Prostate gland (tissue), 2 donors: ENCODE measurements at regions not wholly inside any gene's neighbourhood (a gene's known extent, or its start where the extent isn't known, plus 50 kb on each side); places are given as distances from the start of the nearest gene placed in this dataset.

Experiments used
- POLR2AphosphoS5 ChIP-seq: sonication (generic); formaldehyde crosslinking; IDR thresholded peaks from one replicate; pipeline ENCODE4 v1.6.1; 2017; ENCODE audit warnings: antibody characterized with exemption
- TF ChIP-seq, protein P1 (sequence below), 4 experiments: fragments of 200-600 bp in 2 of 4; fragments of 450-650 bp in 2 of 4; sonication (generic) in 2 of 4; IDR thresholded peaks; 1 replicate in 3 of 4; 2 replicates in 1 of 4; pipeline ENCODE4 v1.5.1; 2016 to 2019; ENCODE audit warnings: antibody characterized with exemption in 4 of 4, mild to moderate bottlenecking in 2 of 4, moderate library complexity in 2 of 4

DNA sequence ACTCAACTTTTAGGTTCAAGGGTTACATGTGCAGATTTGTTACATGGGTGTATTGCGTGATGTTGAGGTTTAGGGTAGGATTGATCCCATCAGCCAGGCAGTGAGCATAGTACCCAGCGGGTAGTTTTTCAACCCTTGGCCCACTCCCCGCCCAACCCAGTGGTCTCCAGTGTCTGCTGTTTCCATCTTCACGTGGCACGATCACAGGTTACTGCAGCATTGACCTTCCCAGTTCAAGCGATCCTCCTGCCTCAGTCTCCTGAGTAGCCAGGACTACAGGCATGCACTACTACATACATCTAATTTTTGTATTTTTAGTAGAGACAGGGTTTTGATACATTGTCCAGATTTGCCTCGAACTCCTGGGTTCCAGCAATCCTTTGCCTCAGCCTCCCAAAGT, 905.7 kb upstream of the ZNF722 start:
- TF ChIP-seq, protein P1, sequence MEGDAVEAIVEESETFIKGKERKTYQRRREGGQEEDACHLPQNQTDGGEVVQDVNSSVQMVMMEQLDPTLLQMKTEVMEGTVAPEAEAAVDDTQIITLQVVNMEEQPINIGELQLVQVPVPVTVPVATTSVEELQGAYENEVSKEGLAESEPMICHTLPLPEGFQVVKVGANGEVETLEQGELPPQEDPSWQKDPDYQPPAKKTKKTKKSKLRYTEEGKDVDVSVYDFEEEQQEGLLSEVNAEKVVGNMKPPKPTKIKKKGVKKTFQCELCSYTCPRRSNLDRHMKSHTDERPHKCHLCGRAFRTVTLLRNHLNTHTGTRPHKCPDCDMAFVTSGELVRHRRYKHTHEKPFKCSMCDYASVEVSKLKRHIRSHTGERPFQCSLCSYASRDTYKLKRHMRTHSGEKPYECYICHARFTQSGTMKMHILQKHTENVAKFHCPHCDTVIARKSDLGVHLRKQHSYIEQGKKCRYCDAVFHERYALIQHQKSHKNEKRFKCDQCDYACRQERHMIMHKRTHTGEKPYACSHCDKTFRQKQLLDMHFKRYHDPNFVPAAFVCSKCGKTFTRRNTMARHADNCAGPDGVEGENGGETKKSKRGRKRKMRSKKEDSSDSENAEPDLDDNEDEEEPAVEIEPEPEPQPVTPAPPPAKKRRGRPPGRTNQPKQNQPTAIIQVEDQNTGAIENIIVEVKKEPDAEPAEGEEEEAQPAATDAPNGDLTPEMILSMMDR (IDR thresholded peaks at IDR 0.05): no peak
- no peak for TF ChIP-seq POLR2AphosphoS5
